GM23338 (cell line): ENCODE measurements at regions not wholly inside any gene's neighbourhood (a gene's known extent, or its start where the extent isn't known, plus 50 kb on each side); places are given as distances from the start of the nearest gene placed in this dataset.

Source experiments
- EZH2 ChIP-seq: fragments of 200-600 bp; sonication (generic); IDR thresholded peaks from one replicate; pipeline ENCODE4 v1.8.0; 2017; ENCODE audit warnings: antibody characterized with exemption, mild to moderate bottlenecking, low read depth; ENCODE audit not compliant: unreplicated experiment
- EZH2phosphoT487 ChIP-seq: fragments of 200-600 bp; sonication (generic); IDR thresholded peaks from one replicate; pipeline ENCODE4 v1.8.1; 2018; ENCODE audit warnings: antibody characterized with exemption; ENCODE audit not compliant: unreplicated experiment
- POLR2AphosphoS5 ChIP-seq: IDR thresholded peaks from 2 replicates; pipeline ENCODE4 v1.6.1; 2016; ENCODE audit warnings: antibody characterized with exemption, low read depth
- ZNF331 ChIP-seq: fragments of 250-450 bp; sonication (Bioruptor Pico); IDR thresholded peaks from 2 replicates; pipeline ENCODE4 v1.5.0; 2020; ENCODE audit warnings: low read depth, mild to moderate bottlenecking, moderate library complexity
- TF ChIP-seq, protein P1 (sequence below), 2 experiments: fragments of 200-600 bp in 1 of 2; sonication (generic) in 1 of 2; conservative IDR thresholded peaks; 2 replicates each; pipeline versions ENCODE4 v1.5.1 to v1.6.1; 2016 to 2017; ENCODE audit warnings: antibody characterized with exemption in 2 of 2, low read depth in 2 of 2, mild to moderate bottlenecking in 2 of 2, moderate library complexity in 1 of 2
- TF ChIP-seq, protein P2 (sequence below): IDR thresholded peaks from one replicate; pipeline ENCODE4 v1.6.1; 2018; ENCODE audit warnings: antibody characterized with exemption; ENCODE audit not compliant: unreplicated experiment

DNA sequence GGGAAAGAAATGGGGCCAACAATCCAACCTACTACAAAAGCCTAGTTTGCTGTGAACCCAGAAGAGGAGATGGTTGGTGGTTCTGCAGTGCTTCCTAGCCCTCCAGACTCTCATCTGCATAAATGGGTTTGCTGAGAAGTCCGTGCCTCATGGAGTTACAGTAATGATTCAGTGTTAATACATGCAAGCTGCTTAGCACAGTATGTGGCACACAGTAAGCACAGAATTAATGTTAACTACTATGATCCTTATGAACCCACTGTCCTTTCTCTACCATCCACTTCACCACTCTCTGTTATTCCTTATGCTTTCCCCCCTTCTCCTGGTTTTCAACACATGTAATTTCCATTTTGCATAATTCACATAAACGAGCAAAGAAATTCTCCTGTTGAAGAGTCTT lies 100.0 kb downstream of the ACTBL2 start:
- no peak for TF ChIP-seq EZH2phosphoT487
- TF ChIP-seq, protein P1, sequence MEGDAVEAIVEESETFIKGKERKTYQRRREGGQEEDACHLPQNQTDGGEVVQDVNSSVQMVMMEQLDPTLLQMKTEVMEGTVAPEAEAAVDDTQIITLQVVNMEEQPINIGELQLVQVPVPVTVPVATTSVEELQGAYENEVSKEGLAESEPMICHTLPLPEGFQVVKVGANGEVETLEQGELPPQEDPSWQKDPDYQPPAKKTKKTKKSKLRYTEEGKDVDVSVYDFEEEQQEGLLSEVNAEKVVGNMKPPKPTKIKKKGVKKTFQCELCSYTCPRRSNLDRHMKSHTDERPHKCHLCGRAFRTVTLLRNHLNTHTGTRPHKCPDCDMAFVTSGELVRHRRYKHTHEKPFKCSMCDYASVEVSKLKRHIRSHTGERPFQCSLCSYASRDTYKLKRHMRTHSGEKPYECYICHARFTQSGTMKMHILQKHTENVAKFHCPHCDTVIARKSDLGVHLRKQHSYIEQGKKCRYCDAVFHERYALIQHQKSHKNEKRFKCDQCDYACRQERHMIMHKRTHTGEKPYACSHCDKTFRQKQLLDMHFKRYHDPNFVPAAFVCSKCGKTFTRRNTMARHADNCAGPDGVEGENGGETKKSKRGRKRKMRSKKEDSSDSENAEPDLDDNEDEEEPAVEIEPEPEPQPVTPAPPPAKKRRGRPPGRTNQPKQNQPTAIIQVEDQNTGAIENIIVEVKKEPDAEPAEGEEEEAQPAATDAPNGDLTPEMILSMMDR (conservative IDR thresholded peaks at IDR 0.05; ENCODE audit: low read depth in 2 of 2) = no peak
- no peak for TF ChIP-seq EZH2
- no peak for TF ChIP-seq POLR2AphosphoS5
- TF ChIP-seq, protein P2, sequence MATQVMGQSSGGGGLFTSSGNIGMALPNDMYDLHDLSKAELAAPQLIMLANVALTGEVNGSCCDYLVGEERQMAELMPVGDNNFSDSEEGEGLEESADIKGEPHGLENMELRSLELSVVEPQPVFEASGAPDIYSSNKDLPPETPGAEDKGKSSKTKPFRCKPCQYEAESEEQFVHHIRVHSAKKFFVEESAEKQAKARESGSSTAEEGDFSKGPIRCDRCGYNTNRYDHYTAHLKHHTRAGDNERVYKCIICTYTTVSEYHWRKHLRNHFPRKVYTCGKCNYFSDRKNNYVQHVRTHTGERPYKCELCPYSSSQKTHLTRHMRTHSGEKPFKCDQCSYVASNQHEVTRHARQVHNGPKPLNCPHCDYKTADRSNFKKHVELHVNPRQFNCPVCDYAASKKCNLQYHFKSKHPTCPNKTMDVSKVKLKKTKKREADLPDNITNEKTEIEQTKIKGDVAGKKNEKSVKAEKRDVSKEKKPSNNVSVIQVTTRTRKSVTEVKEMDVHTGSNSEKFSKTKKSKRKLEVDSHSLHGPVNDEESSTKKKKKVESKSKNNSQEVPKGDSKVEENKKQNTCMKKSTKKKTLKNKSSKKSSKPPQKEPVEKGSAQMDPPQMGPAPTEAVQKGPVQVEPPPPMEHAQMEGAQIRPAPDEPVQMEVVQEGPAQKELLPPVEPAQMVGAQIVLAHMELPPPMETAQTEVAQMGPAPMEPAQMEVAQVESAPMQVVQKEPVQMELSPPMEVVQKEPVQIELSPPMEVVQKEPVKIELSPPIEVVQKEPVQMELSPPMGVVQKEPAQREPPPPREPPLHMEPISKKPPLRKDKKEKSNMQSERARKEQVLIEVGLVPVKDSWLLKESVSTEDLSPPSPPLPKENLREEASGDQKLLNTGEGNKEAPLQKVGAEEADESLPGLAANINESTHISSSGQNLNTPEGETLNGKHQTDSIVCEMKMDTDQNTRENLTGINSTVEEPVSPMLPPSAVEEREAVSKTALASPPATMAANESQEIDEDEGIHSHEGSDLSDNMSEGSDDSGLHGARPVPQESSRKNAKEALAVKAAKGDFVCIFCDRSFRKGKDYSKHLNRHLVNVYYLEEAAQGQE = no peak
- no peak for TF ChIP-seq ZNF331 (CRISPR knock-in tag)
